Keratinocyte (primary cell): ENCODE measurements at regions not wholly inside any gene's neighbourhood (a gene's known extent, or its start where the extent isn't known, plus 50 kb on each side); places are given as distances from the start of the nearest gene placed in this dataset.
"Not testable (repeated sequence)": the region's sequence is repeated elsewhere in the genome, so short reads cannot be mapped to it uniquely, and the experiment has no call there.

Experiments used
- DNase-seq: peaks from one replicate; pipeline ENCODE4 v3.0.0-alpha.2; 2011; ENCODE audit warnings: low read depth, missing footprints, low spot score
- FAIRE-seq: peaks from 2 replicates; lab custom pipeline; 2011; peaks lifted over from hg19 to GRCh38; lab: Jason Lieb, UNC
- H2AFZ ChIP-seq: 2 replicates; pipeline ENCODE4 v1.6.0; 2012; ENCODE audit warnings: low read length, control low read depth, inconsistent platforms; ENCODE audit not compliant: control insufficient read depth
- H3K27ac ChIP-seq: 2 replicates; pipeline ENCODE4 v1.5.1; 2011; ENCODE audit warnings: low read length; ENCODE audit not compliant: control insufficient read depth, insufficient read depth
- H3K27me3 ChIP-seq: 3 replicates; pipeline ENCODE4 v1.6.0; 2011; ENCODE audit warnings: low read length; ENCODE audit not compliant: control insufficient read depth, insufficient read depth; ENCODE audit errors: extremely low read depth
- H3K36me3 ChIP-seq, 2 experiments: 2 replicates in 1 of 2; 3 replicates in 1 of 2; pipeline ENCODE4 v1.5.1; 2011; ENCODE audit warnings: low read length in 2 of 2, mild to moderate bottlenecking in 1 of 2; ENCODE audit not compliant: control insufficient read depth in 2 of 2, insufficient read depth in 2 of 2; ENCODE audit errors: extremely low read depth in 1 of 2
- H3K4me1 ChIP-seq: 3 replicates; pipeline ENCODE4 v1.5.1; 2011; ENCODE audit warnings: low read length; ENCODE audit not compliant: control insufficient read depth, insufficient read depth; ENCODE audit errors: extremely low read depth
- H3K4me2 ChIP-seq: 3 replicates; pipeline ENCODE4 v1.6.0; 2011; ENCODE audit warnings: low read depth, low read length; ENCODE audit not compliant: control insufficient read depth, insufficient read depth; ENCODE audit errors: extremely low read depth
- H3K4me3 ChIP-seq, 3 experiments: fragments of 200-600 bp in 1 of 3; sonication (generic) in 1 of 3; 2 replicates in 2 of 3; 3 replicates in 1 of 3; pipeline ENCODE4 v1.5.1; 2011 to 2016; ENCODE audit warnings: low read length in 3 of 3, mild to moderate bottlenecking in 3 of 3, control low read depth in 2 of 3, inconsistent platforms in 1 of 3, low read depth in 1 of 3, mixed read lengths in 1 of 3, mixed run types in 1 of 3, moderate library complexity in 1 of 3; ENCODE audit not compliant: control insufficient read depth in 2 of 3, insufficient read depth in 2 of 3; ENCODE audit errors: extremely low read depth in 1 of 3
- H3K79me2 ChIP-seq: 2 replicates; pipeline ENCODE4 v1.6.0; 2012; ENCODE audit warnings: low read length; ENCODE audit not compliant: control insufficient read depth, insufficient read depth
- H3K9ac ChIP-seq: 3 replicates; pipeline ENCODE4 v1.6.0; 2011; ENCODE audit warnings: low read length; ENCODE audit not compliant: control insufficient read depth, insufficient read depth; ENCODE audit errors: extremely low read depth
- H3K9me1 ChIP-seq: 3 replicates; pipeline ENCODE4 v1.6.0; 2011; ENCODE audit warnings: low read length; ENCODE audit not compliant: control insufficient read depth, insufficient read depth; ENCODE audit errors: extremely low read depth
- H3K9me3 ChIP-seq: 2 replicates; pipeline ENCODE4 v1.5.1; 2012; ENCODE audit warnings: low read depth, low read length; ENCODE audit not compliant: control insufficient read depth
- H4K20me1 ChIP-seq: 3 replicates; pipeline ENCODE4 v1.6.0; 2011; ENCODE audit warnings: low read length; ENCODE audit not compliant: control insufficient read depth, insufficient read depth; ENCODE audit errors: extremely low read depth
- CTCF ChIP-seq, 3 experiments: IDR thresholded peaks in 1 of 3; conservative IDR thresholded peaks in 1 of 3; optimal IDR thresholded peaks in 1 of 3; 2 replicates in 2 of 3; 3 replicates in 1 of 3; pipeline versions ENCODE3 to v1.5.1; 2011; ENCODE audit warnings: low read length in 3 of 3, mild to moderate bottlenecking in 3 of 3, moderate library complexity in 2 of 3, control low read depth in 1 of 3, inconsistent platforms in 1 of 3; ENCODE audit not compliant: insufficient read depth in 2 of 3; ENCODE audit errors: extremely low read depth in 1 of 3
- EZH2 ChIP-seq: IDR thresholded peaks from one replicate; pipeline ENCODE4 v1.6.1; 2012; ENCODE audit warnings: inconsistent platforms, mild to moderate bottlenecking, low read length, moderate library complexity
- dilution Hi-C: fragments of 300-500 bp; cut with MboI; formaldehyde crosslinking; loops from one replicate; pipeline ENCODE4 v1.7.0; 2020; ENCODE audit warnings: low sequenced_read_pairs; ENCODE audit not compliant: extremely low pct_ligation_motif_present

- Histone ChIP-seq H3K9ac (no peak overlapping the region), H3K27me3 (no peaks in the 10 kb centered on the region), H3K27ac (no peak overlapping the region), H3K9me3 (no peaks in the 10 kb centered on the region), H3K4me2 (no peak overlapping the region), H3K4me3 (no peak overlapping the region), H2AFZ (no peak overlapping the region), H3K36me3 (no peaks in the 10 kb centered on the region), H3K79me2 (no peaks in the 10 kb centered on the region), H3K9me1 (no peaks in the 10 kb centered on the region), H4K20me1 (no peaks in the 10 kb centered on the region), H3K4me1 (peaks cover 35% of the 10 kb centered on the region)
- DNase-seq, result no peak
- FAIRE-seq, result no peak
- dilution Hi-C loops, result no loop called here
- TF ChIP-seq EZH2 (no peak), CTCF (optimal IDR thresholded peaks at IDR 0.05 in 1 of 3, IDR thresholded peaks at IDR 0.05 in 1 of 3, conservative IDR thresholded peaks at IDR 0.05 in 1 of 3; ENCODE audit: extremely low read depth in 1 of 3, insufficient read depth in 2 of 3, low read length in 3 of 3) (no peak)
These were observed 72.5 kb upstream of the KIAA0040 start for GRCh38 chr1:175265091-175265490.

- H4K20me1 ChIP-seq, result no peaks in the 10 kb centered on the region
- dilution Hi-C loops, result no loop called here
- peaks cover 10% of the 10 kb centered on the region for H3K4me1 ChIP-seq
- no peak for TF ChIP-seq CTCF (optimal IDR thresholded peaks at IDR 0.05 in 1 of 3, IDR thresholded peaks at IDR 0.05 in 1 of 3, conservative IDR thresholded peaks at IDR 0.05 in 1 of 3; ENCODE audit: extremely low read depth in 1 of 3, insufficient read depth in 2 of 3, low read length in 3 of 3)
- no peak for TF ChIP-seq EZH2
- no peak overlapping the region for H3K9ac ChIP-seq
- H3K4me3 ChIP-seq, result no peak overlapping the region
- DNase-seq, result no peak
- H3K4me2 ChIP-seq, result no peak overlapping the region
- no peaks in the 10 kb centered on the region for H3K9me3 ChIP-seq
- H3K36me3 ChIP-seq, result no peaks in the 10 kb centered on the region
- no peaks in the 10 kb centered on the region for H3K27me3 ChIP-seq
- H3K79me2 ChIP-seq, result no peaks in the 10 kb centered on the region
- H3K27ac ChIP-seq, result no peak overlapping the region
- no peaks in the 10 kb centered on the region for H3K9me1 ChIP-seq
- no peak for FAIRE-seq
- H2AFZ ChIP-seq, result peak overlapping the region; percentile 13
These were observed 70.0 kb upstream of the KIAA0040 start for GRCh38 chr1:175262621-175263020.

- H3K9ac ChIP-seq, H3K4me2 ChIP-seq, H3K79me2 ChIP-seq, H3K4me3 ChIP-seq, H3K27me3 ChIP-seq, FAIRE-seq, H3K9me3 ChIP-seq, H3K9me1 ChIP-seq, H3K27ac ChIP-seq, H4K20me1 ChIP-seq, H3K4me1 ChIP-seq, H3K36me3 ChIP-seq, H2AFZ ChIP-seq, DNase-seq, dilution Hi-C loops: not testable (repeated sequence)
These were observed 63.7 kb upstream of the KIAA0040 start for GRCh38 chr1:175256246-175256645.
